Hindlimb muscle (tissue), 1 donor: ENCODE measurements at regions not wholly inside any gene's neighbourhood (a gene's known extent, or its start where the extent isn't known, plus 50 kb on each side); places are given as distances from the start of the nearest gene placed in this dataset.

ENCODE experiments used
- DNase-seq: peaks from one replicate; pipeline ENCODE4 v3.0.0-alpha.2; 2013

DNA sequence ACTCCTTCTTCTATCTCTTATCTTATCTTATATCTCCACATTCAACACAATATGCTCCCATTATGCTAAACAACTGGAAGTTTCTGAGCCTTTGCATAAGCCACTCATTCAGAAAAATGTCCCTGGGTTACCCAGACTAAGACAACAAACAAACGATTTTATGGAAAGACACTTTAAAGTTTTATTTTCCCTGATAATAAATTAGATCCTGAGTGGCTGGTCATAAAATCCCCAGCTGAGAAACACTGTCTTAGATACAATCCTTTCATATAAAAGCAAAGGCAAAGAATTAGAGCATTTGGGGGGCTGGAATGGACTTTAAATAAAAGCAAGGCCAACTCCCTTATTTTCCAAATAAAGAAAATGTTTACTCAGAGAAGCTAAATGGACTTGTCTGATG lies 322.3 kb downstream of the GBE1 start:
- no peak for DNase-seq

DNA sequence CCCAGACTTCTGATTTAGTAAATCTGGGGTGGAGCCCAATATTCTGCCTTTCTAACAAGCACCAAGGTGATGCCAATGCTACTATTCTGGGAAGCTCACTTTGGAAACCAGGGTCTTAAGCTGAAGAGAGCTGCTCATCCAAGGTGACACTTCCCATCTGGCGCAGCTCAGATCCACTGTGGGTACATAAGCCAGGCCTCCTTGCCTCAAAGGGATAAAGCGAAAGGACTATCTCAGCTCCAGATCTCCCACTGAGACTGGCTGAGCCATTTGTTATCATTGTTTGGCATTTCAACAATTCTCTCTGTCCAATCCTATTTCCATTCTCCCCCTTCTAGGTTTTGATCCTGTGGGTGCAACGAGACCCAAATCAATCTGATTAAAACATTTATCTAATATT lies 323.8 kb downstream of the GBE1 start:
- no peak for DNase-seq

DNA sequence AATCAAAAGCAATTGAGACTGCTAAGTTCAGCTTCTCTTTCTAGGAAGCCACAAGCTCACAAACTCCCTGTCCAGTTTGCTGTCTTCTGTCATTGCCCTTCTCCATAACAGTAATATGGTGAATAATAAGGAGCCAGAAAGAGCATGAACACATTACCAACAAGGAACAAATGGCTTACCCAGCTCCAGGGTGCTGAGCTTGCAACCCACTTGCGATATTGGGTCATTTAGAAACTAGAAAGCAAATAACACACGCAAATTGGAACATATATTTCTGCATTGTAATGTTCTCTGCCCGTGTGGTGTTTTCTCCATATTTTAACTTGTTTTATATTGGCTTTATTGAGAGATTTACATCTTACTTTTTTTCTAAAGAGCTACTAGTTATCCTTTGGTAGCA lies 325.3 kb downstream of the GBE1 start:
- no peak for DNase-seq

DNA sequence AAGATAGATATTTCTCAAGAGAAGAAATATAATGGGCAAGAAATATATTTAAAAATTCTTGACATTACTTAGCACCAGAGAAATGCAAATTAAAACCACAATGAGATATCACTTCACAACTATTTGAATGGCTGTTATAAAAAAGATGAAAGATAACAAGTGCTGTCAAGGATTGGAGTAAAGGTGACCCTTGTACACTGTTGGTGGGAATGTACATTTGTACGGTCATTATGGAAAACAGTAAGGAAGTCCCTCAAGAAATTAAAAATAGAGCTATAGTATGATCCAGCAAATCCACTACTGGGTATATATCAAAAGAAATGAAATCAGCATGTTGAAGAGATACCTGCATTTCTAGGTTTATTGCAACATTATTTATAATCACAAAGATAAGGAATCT lies 326.4 kb downstream of the GBE1 start:
- DNase-seq: no peak

DNA sequence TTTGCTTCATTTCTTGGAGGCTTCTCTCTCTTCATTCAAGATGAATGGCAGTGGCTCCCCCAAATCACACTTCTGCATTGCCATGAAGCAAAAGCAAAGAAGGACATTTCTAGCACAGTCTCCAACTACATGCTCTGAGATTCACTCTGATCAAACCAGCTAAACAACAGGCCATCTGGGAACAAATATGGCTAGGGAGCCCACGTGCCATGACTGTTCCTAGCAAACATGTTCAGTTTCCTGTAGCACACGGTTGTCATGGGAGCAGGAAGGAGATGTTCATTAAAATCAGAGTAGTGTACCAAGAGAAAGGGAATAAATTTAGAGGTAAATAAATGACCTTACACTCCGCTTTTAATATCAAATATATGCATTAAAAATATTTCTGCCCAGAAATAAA lies 327.3 kb downstream of the GBE1 start:
- DNase-seq: no peak

DNA sequence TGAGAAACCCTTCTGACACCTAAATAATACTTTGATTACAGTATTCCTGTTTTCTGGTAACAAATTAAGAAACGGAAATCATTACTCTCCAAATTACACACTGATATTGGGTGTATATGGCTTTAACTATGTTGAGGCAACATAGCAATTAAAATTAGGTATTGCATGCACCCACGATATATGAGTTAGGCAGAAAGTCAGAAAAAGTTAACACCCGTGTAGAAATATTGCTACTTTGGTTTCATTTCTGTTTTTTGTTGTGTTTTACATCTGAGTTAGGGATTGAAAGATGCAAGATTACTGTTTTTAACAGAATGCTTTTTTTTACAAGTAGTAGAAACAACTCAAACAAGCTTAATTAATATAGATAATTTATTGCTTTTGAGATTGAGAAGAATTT lies 327.8 kb downstream of the GBE1 start:
- no peak for DNase-seq

DNA sequence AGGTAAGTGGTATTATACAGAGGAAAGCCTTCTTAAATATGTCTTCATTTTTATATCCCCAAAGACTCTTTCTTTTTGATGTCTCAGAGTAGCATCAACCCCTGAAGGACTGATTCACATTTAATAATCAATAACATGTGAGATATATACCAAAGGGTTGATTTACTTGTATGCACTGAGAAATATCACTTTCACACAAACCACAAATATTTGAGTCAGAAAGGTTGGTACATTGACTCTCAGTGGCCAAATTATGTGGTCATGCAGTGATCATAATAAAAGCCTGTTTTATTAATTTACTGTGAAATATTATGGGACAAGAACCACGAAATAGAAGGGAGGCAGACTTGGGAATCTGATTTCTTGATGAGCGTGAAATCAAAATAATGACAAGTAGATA lies 329.0 kb downstream of the GBE1 start:
- no peak for DNase-seq

DNA sequence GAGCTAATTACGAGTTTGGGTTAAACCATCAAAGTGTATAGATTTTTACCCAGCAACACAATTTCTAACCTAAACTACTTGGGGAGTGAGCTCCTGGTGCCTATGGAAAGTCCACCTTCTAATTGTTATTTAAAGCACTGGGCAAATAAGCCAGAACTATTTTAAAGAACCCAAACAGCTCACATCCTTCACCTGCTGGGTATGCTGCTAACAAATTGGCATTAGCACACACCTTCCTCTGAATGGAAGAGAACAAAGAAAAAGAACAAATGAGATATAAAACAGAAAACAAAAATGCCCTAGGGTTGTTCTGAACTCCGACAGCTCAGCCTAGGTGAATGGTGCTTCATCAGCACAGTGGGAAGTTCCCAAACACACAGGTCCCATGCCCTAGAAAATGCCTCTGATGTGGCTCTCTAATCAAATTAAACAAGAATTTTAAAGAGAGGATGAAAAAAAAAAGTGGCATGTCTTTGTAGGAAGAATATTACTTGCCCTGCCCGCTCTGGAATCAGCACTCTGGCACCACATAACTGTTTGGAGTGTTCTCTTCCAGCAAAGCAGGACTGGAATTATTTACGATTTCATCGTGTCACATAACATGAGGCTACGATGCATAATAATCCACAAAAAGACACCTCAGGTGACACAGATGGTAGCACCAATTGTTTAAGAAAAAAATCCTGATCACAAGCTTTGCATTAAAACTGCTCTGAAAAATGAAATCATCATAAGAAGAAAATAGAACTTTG lies 334.4 kb downstream of the GBE1 start:
- no peak for DNase-seq

DNA sequence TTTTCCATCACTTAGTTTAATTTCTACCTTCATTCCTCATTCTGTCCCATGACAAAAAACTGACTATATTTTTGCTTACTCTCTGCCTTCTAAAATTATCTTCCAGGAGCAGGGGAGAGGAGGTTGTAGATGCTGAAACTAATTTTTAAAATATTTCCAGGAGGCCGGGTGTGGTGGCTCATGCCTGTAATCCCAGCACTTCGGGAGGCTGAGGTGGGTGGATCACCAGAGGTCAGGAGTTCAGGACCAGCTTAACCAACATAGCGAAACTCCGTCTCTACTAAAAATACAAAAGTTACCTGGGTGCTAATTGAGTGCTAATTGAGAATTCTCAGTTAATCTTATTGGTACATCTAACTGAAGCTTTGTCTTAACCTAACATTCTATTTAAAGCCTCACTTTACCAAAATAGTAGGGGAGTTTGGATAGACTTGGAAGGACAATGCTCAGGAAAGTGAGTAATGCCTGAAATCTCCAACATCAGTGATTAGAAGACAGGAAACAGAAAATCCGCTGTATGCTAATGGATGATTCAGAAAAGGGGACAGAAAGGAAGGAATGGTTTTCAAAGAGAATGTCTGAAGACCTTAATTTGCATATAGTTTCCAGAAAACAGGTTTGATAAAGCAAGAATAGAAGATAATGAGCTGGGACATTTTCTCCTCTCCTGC lies 336.1 kb downstream of the GBE1 start:
- no peak for DNase-seq

DNA sequence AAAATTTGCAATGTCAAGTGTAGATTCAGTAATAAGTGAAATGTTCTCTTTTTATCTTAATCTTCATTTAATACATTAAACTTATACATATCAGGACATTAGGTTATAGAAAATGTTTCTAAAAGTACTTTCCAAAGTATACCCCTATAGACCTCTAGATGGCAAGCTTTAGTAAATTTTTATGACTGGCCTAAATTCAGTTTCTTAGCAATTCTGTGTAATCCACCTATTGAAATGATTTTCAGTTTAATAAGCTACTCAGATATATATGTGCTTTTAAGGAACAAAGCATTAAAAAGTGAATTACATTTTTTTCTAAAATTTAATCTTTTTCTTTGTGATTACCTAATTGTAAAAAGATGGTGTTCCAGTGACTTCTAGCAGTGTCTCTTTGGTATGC lies 342.2 kb downstream of the GBE1 start:
- no peak for DNase-seq

DNA sequence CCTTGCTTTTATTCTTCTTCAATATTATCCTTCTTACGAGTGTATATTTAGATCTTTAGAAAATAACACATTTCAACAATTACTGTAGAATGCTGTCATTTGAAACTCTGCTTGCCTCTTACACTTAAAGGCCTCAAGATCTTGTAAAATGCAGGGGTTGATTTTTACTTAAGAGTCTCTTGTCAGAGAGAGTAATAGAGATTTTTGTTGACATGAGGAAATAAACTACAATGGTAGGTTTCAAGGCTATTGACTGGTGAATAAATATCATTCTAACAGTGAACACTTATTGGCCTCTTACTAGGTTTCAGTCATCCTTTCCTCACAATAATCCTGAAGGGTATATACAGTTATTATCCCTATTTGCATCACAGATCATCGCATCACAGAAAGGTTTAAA lies 344.6 kb downstream of the GBE1 start:
- DNase-seq: no peak

DNA sequence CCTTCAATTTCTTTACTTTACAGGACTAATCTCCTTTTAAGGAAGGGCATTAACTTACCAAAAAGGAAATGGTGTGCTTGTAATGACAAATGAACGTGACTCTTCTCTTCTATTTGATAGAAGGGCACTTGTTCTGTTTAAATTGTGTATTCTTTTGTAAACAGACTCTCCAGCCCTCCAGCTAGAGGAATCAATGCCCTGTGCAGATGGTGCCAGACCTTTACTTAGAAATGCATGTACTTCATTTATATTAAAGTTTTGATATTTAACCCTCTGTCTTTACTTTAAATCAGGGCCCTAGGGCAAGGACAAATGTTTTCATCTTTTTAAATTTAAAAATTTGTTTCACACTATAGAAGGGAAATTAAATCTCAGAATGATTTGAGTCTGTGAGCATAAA lies 355.1 kb downstream of the GBE1 start:
- DNase-seq: no peak

DNA sequence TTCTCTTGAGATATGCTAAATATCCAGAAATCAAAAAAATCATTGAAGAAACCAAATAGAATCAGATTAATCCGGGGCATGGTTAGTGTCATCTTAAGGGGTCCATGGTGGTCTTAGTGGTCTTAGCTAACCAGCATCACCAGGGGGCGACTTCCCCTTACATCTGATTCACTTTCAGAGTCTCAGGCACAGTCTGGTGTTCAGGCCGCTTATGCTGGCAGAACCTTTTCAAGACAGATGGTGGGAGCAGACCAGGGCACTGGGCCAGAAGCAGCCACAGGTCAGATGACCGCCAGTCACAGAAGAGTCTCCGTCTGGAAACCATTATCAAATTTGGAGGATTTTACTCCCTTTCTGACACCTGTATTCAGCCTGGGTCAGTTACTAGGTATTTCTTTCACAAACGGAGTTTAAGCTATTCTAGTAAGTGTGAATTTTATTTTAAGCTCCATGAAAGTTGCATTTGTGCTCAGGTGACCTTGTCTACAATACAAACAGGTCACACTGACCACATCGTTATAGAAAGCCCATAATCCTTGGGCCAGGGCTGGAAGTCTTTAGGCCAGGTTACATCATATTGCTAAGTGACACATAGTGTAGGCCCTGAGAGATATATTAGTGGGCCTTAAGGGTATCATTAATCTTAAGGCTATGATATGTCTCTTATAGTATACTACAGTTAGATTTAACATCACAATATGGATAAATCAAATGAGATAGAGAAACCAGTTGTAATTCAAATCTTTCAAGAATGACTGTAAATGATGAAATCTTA lies 365.5 kb downstream of the GBE1 start:
- DNase-seq: no peak

DNA sequence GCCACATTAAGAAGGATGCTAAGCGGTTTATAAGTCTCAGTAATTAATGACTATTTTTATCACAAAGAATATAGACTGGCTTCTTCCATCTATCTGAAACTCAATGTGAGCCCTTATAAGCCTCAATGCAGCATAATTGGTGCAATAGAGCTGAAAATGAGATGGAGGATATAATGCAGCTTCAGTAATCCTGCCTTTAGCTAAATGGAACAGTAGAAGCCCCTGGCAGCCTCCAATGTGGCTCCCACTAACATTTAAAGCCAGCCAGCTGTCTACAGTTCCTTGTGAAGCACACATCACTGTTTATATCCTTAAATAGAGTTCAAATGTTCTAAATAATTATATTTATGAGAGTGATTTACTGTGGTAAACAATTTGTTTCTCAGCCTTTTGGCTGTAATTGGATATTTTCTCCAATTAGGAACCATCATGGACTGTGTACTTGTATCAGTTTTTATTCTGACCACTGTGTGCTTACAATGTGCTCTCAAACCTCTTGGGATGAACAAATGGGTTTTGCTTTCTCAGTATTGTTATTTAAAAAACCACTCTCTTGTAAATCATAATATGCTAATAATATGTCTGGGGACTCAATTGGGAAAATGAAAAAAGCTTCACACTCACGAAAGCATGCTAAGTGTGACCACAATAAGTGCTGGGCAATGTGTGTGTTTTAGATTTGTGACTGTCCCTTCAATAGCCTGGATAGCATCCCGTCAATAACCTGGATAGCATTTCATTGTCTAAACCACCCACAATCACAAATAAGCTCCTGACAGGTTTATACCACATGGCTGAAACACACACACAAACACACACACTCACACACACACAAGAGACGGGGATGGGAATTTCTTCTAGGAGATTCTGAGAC lies 366.6 kb downstream of the GBE1 start:
- DNase-seq: no peak

DNA sequence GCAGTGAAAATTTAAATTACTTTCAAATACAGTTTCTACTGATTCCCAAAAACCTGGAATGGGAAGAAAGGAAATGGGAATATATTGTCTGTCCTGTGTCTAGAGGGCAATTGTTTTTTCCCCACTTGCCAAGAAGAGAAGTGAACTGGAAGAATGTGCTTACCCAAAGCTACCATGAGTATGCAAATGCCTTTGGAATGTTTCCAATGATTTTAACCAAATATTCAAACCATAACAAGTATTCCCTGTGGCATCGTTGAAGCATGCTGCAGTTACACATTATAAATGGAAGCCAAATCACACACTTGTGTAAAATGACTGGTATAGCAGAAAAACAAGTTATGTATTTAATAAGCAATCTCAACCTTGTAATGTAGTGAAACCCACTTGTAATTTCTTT lies 368.2 kb downstream of the GBE1 start:
- no peak for DNase-seq

DNA sequence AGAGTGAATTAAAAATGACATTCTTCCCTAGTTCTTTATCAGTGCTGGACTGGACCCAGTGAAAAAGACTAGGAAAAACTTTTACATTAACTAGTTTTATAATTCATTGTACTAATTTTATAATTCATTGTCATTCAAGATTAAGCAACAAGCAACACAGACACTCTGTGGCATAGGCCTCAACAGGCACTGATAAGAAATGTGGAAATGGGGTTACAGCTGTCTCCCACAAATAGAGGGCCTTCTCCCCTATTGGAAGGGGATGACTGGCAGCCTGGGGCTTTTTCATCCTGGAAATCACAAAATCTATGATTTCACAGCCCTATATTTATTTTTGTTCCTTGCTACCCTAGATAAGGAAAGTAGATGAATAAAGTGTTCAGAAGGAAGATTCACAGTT lies 370.6 kb downstream of the GBE1 start:
- DNase-seq: no peak

DNA sequence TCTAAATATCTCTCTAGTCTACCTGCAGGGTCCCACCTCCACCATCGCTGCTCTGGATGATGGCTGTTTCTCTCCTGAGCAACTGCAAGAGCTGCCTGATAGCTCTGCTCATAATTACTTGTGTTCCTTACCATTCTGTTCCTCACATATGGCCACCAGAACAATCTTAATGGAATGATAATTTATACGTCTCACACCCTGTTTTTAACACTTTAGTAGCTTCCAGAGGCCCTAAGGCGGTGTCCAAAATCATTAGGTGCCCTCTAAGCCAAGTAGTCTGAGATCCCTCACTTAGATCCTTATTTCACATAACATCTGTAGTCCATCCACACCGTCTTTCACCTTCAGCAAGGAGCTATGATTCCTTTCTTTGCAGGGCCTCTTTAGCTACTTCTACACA lies 373.3 kb downstream of the GBE1 start:
- no peak for DNase-seq

DNA sequence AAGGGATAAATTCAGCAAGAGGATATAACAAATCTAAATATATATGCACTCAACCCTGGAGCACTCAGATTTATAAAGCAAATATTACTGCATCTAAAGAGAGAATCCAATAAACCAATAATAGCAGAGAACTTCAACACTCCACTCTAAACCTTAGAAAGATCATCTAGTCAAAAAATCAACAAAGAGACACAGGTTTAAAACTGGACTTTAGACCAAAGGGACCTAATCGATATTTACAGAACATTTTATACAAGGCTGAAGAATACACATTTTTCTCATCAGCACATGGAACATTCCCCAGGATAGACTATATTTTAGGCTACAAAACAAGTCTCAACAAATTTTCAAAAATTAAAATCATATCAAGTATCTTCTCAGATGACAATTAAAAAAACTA lies 379.0 kb downstream of the GBE1 start:
- DNase-seq: no peak

DNA sequence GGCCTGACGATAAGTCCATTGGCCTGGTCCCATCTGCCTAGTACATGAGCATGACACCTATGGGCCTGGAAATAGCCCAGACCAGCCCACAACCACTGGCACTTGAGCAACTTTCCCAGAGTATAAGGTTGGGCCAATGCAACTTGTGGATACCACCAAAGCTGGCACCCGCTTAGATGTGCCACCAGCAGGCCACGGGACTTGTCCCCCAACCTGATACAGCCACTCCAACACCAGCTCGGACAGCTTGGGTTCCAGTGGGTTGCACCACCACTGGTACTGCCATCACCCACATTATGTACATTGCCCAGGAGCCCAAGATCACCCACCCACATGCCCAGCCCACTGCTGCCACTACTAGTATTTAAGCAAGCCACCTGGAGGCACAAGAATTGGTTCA lies 381.2 kb downstream of the GBE1 start:
- DNase-seq: no peak

DNA sequence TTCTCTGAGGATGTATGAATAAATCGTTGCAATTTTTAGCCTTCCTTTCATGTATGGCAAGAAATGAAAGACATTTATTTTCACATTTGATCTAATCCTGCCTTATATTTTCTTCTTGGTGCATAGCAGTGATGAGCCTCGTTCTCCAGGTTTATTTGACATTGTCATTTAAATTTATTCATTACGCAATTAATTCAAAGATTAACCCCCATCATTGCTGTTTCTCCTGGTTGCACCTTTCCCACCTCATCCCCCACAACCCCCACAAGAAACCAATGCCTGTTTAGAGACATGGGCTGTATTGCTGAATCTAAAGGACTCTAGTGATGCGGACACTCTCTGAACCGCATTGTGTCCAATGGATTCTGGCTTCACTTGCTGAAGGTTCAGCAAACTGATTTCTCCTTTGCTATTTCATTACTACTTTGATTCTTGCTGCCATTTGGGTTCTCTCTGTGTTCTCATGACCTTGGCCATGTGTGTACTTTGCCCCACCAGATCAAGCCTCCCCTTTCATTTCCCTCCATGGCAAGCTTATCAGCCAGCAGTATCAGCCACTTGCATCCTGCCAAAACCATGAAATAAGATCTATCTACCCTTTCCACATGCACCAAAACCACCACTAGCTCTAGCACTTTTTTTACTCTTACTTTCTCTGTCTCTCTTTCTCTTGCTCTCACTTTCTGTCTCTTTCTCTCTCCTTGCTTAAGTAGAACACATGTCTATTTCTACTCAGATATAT lies 382.7 kb downstream of the GBE1 start:
- no peak for DNase-seq

DNA sequence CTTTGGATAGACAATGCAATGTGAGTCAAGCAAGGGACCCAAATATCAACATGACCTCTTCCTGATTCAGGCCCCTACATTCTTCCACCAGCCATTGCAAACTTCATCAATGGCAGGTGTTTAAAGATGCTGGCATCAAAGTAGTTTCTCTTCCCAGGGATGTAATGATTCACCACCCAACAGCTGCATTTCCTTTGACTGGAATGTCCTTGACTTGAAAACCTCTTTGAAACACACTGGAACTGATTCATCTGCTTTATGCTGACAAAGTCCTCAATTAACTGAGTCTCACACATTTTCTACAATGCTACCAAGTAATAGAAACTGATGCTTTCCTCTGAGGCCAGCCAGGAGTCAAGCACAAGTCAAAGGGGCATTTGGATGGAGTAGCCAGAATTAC lies 385.5 kb downstream of the GBE1 start:
- no peak for DNase-seq

DNA sequence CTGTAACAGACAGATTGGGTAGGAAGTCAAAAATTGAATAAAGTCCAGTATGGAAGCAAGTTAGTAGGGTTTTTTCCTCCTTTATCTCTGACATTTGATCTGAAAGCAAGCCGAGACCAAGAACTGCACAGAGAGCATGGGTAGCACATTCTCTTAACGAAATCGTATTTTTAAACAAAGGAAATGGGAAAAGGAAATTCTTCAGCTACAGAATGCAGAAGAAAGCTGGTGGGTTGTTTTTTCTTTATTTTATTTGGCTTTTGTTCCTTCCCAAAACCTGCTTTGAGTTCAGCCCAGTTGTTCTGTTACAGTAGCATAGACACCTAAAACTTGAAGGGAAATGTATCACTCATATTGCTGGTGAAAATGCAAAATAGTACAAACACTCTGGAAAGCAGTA lies 397.0 kb downstream of the GBE1 start:
- DNase-seq: no peak
